ENCODE measurements at regions not wholly inside any gene's neighbourhood (a gene's known extent, or its start where the extent isn't known, plus 50 kb on each side); places are given as distances from the start of the nearest gene placed in this dataset.

- TF ChIP-seq, protein P1, sequence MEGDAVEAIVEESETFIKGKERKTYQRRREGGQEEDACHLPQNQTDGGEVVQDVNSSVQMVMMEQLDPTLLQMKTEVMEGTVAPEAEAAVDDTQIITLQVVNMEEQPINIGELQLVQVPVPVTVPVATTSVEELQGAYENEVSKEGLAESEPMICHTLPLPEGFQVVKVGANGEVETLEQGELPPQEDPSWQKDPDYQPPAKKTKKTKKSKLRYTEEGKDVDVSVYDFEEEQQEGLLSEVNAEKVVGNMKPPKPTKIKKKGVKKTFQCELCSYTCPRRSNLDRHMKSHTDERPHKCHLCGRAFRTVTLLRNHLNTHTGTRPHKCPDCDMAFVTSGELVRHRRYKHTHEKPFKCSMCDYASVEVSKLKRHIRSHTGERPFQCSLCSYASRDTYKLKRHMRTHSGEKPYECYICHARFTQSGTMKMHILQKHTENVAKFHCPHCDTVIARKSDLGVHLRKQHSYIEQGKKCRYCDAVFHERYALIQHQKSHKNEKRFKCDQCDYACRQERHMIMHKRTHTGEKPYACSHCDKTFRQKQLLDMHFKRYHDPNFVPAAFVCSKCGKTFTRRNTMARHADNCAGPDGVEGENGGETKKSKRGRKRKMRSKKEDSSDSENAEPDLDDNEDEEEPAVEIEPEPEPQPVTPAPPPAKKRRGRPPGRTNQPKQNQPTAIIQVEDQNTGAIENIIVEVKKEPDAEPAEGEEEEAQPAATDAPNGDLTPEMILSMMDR (conservative IDR thresholded peaks at IDR 0.05 in 1 of 2, IDR thresholded peaks at IDR 0.05 in 1 of 2; ENCODE audit: extremely low read depth in 1 of 2, insufficient read depth in 1 of 2, low read depth in 1 of 2, low read length in 2 of 2), result no peak
- no peak for TF ChIP-seq EZH2 (IDR thresholded peaks at IDR 0.05; ENCODE audit: borderline replicate concordance, low read length)
Observed at GRCh38 chr14:29191092-29191491, 424.5 kb downstream of the FOXG1 start.
